ENCODE measurements at regions not wholly inside any gene's neighbourhood (a gene's known extent, or its start where the extent isn't known, plus 50 kb on each side); places are given as distances from the start of the nearest gene placed in this dataset.

GRCh38 chr16:62424206-62424605 is 388.0 kb upstream of the CDH8 start:
- H4K91ac ChIP-seq (ENCODE audit: insufficient read length, low read depth, low read length), result no peak overlapping the region
- no peak overlapping the region for H2AFZ ChIP-seq (ENCODE audit: low read length)
- no peak overlapping the region for H2AK5ac ChIP-seq (ENCODE audit: insufficient read length, low read length)
- H3K27ac ChIP-seq (ENCODE audit: insufficient read length, low read depth, low read length), result no peak overlapping the region
- H2BK5ac ChIP-seq (ENCODE audit: insufficient read length, low read length), result no peak overlapping the region
- Mint-ChIP-seq H3K27ac (no peak overlapping the region), H3K9me3 (no peaks in the 10 kb centered on the region), H3K27me3 (ENCODE audit: low read depth) (no peaks in the 10 kb centered on the region), H3K4me1 (no peaks in the 10 kb centered on the region), H3K4me3 (no peak overlapping the region), H3K36me3 (ENCODE audit: insufficient read depth in 1 of 3, low read depth in 3 of 3) (no peaks in the 10 kb centered on the region)
- H4K8ac ChIP-seq (replicated peaks; ENCODE audit: insufficient read length, low read depth, low read length), result no peak overlapping the region
- H2BK20ac ChIP-seq (ENCODE audit: low read depth, low read length, poor library complexity, severe bottlenecking), result no peak overlapping the region
- no peaks in the 10 kb centered on the region for H3K79me1 ChIP-seq (ENCODE audit: insufficient read depth, low read depth, low read length, poor library complexity, severe bottlenecking)
- WGBS (ENCODE audit: extremely low coverage, insufficient read length, low lambda C conversion rate), result no CpG with 5 or more reads among the region's 4 CpGs
- no peaks in the 10 kb centered on the region for H3K23me2 ChIP-seq (ENCODE audit: insufficient read length, low read depth, low read length, poor library complexity, severe bottlenecking)
- no peak overlapping the region for H2BK15ac ChIP-seq (ENCODE audit: low read depth, low read length)
- no peak overlapping the region for H4K5ac ChIP-seq (ENCODE audit: insufficient read length, low read depth, low read length)
- H3K4me2 ChIP-seq (ENCODE audit: insufficient read depth, insufficient read length, low read length), result no peak overlapping the region
- H2BK120ac ChIP-seq (ENCODE audit: low read depth, low read length, poor library complexity, severe bottlenecking), result no peak overlapping the region
- H3K27me3 ChIP-seq (ENCODE audit: insufficient read depth, low read length), result no peaks in the 10 kb centered on the region
- no peak for DNase-seq
- H3K14ac ChIP-seq (ENCODE audit: insufficient read depth, low read length), result no peak overlapping the region
- no peaks in the 10 kb centered on the region for H3K79me2 ChIP-seq (ENCODE audit: insufficient read depth, low read length)
- H3K4me1 ChIP-seq (ENCODE audit: insufficient read depth, low read length), result no peaks in the 10 kb centered on the region
- H3T11ph ChIP-seq (ENCODE audit: low read length), result no peak overlapping the region
- no peaks in the 10 kb centered on the region for H3K9me3 ChIP-seq (ENCODE audit: control insufficient read depth, low read depth, low read length)
- H3K4ac ChIP-seq (ENCODE audit: low read depth, low read length), result no peak overlapping the region
- H3K56ac ChIP-seq (ENCODE audit: insufficient read length, low read depth, low read length), result no peak overlapping the region
- no peak overlapping the region for H2BK12ac ChIP-seq (ENCODE audit: insufficient read length, low read depth, low read length)
- H3K18ac ChIP-seq (ENCODE audit: insufficient read length, low read depth, low read length), result no peak overlapping the region
- H4K20me1 ChIP-seq (ENCODE audit: control insufficient read depth, insufficient read depth, insufficient read length), result no peaks in the 10 kb centered on the region
- TF ChIP-seq, protein P1, sequence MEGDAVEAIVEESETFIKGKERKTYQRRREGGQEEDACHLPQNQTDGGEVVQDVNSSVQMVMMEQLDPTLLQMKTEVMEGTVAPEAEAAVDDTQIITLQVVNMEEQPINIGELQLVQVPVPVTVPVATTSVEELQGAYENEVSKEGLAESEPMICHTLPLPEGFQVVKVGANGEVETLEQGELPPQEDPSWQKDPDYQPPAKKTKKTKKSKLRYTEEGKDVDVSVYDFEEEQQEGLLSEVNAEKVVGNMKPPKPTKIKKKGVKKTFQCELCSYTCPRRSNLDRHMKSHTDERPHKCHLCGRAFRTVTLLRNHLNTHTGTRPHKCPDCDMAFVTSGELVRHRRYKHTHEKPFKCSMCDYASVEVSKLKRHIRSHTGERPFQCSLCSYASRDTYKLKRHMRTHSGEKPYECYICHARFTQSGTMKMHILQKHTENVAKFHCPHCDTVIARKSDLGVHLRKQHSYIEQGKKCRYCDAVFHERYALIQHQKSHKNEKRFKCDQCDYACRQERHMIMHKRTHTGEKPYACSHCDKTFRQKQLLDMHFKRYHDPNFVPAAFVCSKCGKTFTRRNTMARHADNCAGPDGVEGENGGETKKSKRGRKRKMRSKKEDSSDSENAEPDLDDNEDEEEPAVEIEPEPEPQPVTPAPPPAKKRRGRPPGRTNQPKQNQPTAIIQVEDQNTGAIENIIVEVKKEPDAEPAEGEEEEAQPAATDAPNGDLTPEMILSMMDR (conservative IDR thresholded peaks at IDR 0.05), result no peak
- no peak overlapping the region for H3K9ac ChIP-seq (ENCODE audit: extremely low read depth, insufficient read length, low read length)
- H3K23ac ChIP-seq (ENCODE audit: insufficient read length, low read depth, low read length), result no peak overlapping the region

Measured in H9 (cell line).